ENCODE measurements at regions not wholly inside any gene's neighbourhood (a gene's known extent, or its start where the extent isn't known, plus 50 kb on each side); places are given as distances from the start of the nearest gene placed in this dataset.

- TF ChIP-seq POLR2A (IDR thresholded peaks at IDR 0.05) (no peak), CTCF (IDR thresholded peaks at IDR 0.05) (no peak), POLR2AphosphoS5 (IDR thresholded peaks at IDR 0.05) (no peak)
Measured at GRCh38 chr12:127479256-127479655, 787.7 kb upstream of the TMEM132C start.

Measured in prostate gland (tissue), 2 donors.